PC-9 (cell line): ENCODE measurements at regions not wholly inside any gene's neighbourhood (a gene's known extent, or its start where the extent isn't known, plus 50 kb on each side); places are given as distances from the start of the nearest gene placed in this dataset.

Experiments
- BruUV-seq: library from RNA; stranded (reverse); fragments of 400-500 nt; replicated peaks from 2 replicates; lab custom pipeline; 2021; lab: Mats Ljungman, UMichigan
- CTCF ChIA-PET: fragments of 300-600 bp; sonication (Branson Sonifier 250); formaldehyde crosslinking; loops from one replicate; lab custom pipeline; 2022; ENCODE audit warnings: antibody characterized with exemption; lab: Charles Lee
- POLR2A ChIA-PET: fragments of 300-600 bp; sonication (Branson Sonifier 250); formaldehyde crosslinking; loops from one replicate; lab custom pipeline; 2022; ENCODE audit warnings: antibody characterized with exemption; ENCODE audit not compliant: unreplicated experiment; lab: Charles Lee
- DNase-seq, 2 experiments: peaks; one replicate each; pipeline versions ENCODE4 v3.0.0 to v3.0.0-alpha.2; 2015 to 2022; ENCODE audit warnings: mixed read lengths in 1 of 2
- H2AFZ ChIP-seq: fragments of 200-600 bp; sonication (generic); 2 replicates; pipeline ENCODE4 v1.8.1; 2017; ENCODE audit warnings: antibody characterized with exemption
- H3F3A ChIP-seq: fragments of 200-600 bp; sonication (generic); 2 replicates; pipeline ENCODE4 v1.8.1; 2017; ENCODE audit warnings: antibody characterized with exemption, mild to moderate bottlenecking, low read depth; ENCODE audit not compliant: insufficient read depth
- H3K27ac ChIP-seq: fragments of 200-600 bp; sonication (generic); 2 replicates; pipeline ENCODE4 v1.6.1; 2016; ENCODE audit warnings: mixed run types
- H3K27me3 ChIP-seq: fragments of 200-600 bp; sonication (generic); 2 replicates; pipeline ENCODE4 v1.6.1; 2016; ENCODE audit warnings: low read depth, mixed run types; ENCODE audit not compliant: insufficient read depth
- H3K36me3 ChIP-seq: fragments of 200-600 bp; sonication (generic); 2 replicates; pipeline ENCODE4 v1.6.1; 2016; ENCODE audit warnings: low read depth, mixed run types
- H3K4me1 ChIP-seq: fragments of 200-600 bp; sonication (generic); replicated peaks from 2 replicates; pipeline ENCODE4 v1.6.1; 2016; ENCODE audit warnings: mixed run types; ENCODE audit not compliant: insufficient read depth
- H3K4me2 ChIP-seq: fragments of 200-600 bp; sonication (generic); 2 replicates; pipeline ENCODE4 v1.6.1; 2017; ENCODE audit warnings: mixed run types
- H3K4me3 ChIP-seq: fragments of 200-600 bp; sonication (generic); 2 replicates; pipeline ENCODE4 v1.6.1; 2016; ENCODE audit warnings: mixed run types
- H3K79me2 ChIP-seq: fragments of 200-600 bp; sonication (generic); 2 replicates; pipeline ENCODE4 v1.6.1; 2017; ENCODE audit warnings: low read depth, mixed run types
- H3K9me2 ChIP-seq: fragments of 200-600 bp; sonication (generic); 2 replicates; pipeline ENCODE4 v1.8.1; 2017; ENCODE audit warnings: mild to moderate bottlenecking; ENCODE audit not compliant: insufficient read depth
- H3K9me3 ChIP-seq: fragments of 200-600 bp; sonication (generic); 2 replicates; pipeline ENCODE4 v1.8.1; 2016; ENCODE audit warnings: low read depth; ENCODE audit not compliant: insufficient read depth
- H4K20me1 ChIP-seq: fragments of 200-600 bp; sonication (generic); 2 replicates; pipeline ENCODE4 v1.8.1; 2017; ENCODE audit not compliant: insufficient read depth
- CTCF ChIP-seq: fragments of 200-600 bp; sonication (generic); conservative IDR thresholded peaks from 2 replicates; pipeline ENCODE4 v1.6.1; 2017; ENCODE audit warnings: mixed run types, antibody characterized with exemption, mild to moderate bottlenecking, moderate library complexity
- EZH2 ChIP-seq: fragments of 200-600 bp; sonication (generic); IDR thresholded peaks from 2 replicates; pipeline ENCODE4 v1.8.0; 2017; ENCODE audit warnings: antibody characterized with exemption, low read depth
- intact Hi-C: fragments of 100-400 bp; cut with micrococcal nuclease; formaldehyde crosslinking; loops from one replicate; pipeline ENCODE4 v1.10.0; 2022; ENCODE audit not compliant: unreplicated experiment

GRCh38 chr5:174281855-174282254 lies 236.3 kb downstream of the NSG2 start:
- Histone ChIP-seq H4K20me1 (no peaks in the 10 kb centered on the region), H3K79me2 (no peaks in the 10 kb centered on the region), H3K9me2 (no peaks in the 10 kb centered on the region), H3K9me3 (no peaks in the 10 kb centered on the region), H3K4me3 (no peak overlapping the region), H3K4me1 (no peaks in the 10 kb centered on the region), H3K27ac (no peak overlapping the region), H3F3A (no peaks in the 10 kb centered on the region), H3K36me3 (no peaks in the 10 kb centered on the region), H3K27me3 (peaks cover 74% of the 10 kb centered on the region), H3K4me2 (no peak overlapping the region), H2AFZ (no peak overlapping the region)
- BruUV-seq: no TSS peak
- DNase-seq: no peak
- POLR2A ChIA-PET: no interaction called here
- CTCF ChIA-PET: no interaction called here
- TF ChIP-seq EZH2 (no peak), CTCF (no peak)
- intact Hi-C loops: no loop called here

DNA sequence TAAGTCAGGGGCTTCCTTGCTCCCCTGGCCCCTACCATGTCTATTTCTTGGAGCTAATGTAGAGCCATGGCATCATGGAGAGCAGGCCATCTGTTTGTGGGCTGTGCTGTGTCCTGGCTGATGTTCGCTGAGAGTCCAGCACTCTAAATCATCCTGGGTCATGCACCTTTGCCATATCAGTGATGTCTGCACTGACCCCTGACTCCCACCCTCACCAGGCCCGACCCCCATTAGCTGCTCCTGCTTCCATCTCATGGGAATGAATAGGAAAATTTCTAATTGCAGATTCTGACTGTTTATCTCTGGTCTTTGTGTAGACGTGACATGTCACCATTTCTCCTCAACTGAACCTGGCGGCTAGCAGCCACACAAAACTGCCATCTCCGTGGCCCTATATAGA lies 236.9 kb downstream of the NSG2 start:
- Histone ChIP-seq H3K36me3 (no peaks in the 10 kb centered on the region), H4K20me1 (no peaks in the 10 kb centered on the region), H3K27me3 (peaks cover 69% of the 10 kb centered on the region), H3F3A (no peaks in the 10 kb centered on the region), H2AFZ (no peak overlapping the region), H3K9me2 (no peaks in the 10 kb centered on the region), H3K4me1 (no peaks in the 10 kb centered on the region), H3K27ac (no peak overlapping the region), H3K79me2 (no peaks in the 10 kb centered on the region), H3K4me3 (no peak overlapping the region), H3K9me3 (no peaks in the 10 kb centered on the region), H3K4me2 (no peak overlapping the region)
- TF ChIP-seq CTCF: no peak
- no peak for TF ChIP-seq EZH2
- ChIA-PET POLR2A (no interaction called here), CTCF (no interaction called here)
- no TSS peak for BruUV-seq
- no peak for DNase-seq
- intact Hi-C loops: no loop called here

DNA sequence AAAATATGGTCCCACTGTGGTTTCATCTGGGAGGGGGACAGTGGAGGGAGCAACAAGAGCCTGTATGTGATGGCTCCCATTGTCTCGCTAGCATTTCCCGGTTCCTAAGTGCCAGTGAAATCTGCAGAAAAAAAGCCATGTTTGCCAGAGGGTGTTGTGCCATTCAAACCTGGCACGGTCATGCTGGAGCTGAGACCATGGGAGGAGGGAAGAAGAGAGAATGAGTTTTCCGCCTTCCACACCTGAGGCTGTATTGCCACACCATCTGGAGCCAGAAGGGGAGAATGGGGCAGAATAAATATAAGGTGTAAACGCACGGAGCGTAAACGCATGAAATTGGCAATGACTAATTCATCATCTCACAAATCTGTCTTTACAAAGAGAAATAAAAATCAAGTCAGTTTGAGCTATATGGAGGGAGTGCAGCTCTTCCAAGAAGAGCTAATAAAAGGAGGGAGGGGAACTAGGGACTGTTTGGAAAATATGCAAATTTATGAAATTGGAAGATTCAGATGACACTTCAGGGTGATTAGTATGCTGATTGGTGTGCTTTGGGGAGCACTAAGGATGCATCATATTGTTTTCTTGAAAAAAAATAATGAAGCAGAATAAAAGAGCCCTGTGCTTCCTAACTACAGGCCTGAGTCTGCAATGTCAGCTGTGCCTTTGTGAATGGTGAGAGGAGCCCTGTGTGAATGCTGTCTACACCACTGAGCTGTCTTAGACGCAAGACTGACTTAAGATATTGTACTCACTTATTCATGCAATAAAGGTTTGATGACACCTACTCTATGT lies 237.9 kb downstream of the NSG2 start:
- POLR2A ChIA-PET: no interaction called here
- H3F3A ChIP-seq: no peaks in the 10 kb centered on the region
- TF ChIP-seq EZH2: no peak
- H3K79me2 ChIP-seq: no peaks in the 10 kb centered on the region
- H3K4me2 ChIP-seq: no peak overlapping the region
- no peaks in the 10 kb centered on the region for H3K4me1 ChIP-seq
- DNase-seq: no peak
- no peaks in the 10 kb centered on the region for H4K20me1 ChIP-seq
- no peak overlapping the region for H3K4me3 ChIP-seq
- H2AFZ ChIP-seq: no peak overlapping the region
- intact Hi-C loops: no loop called here
- no peak overlapping the region for H3K27ac ChIP-seq
- H3K9me2 ChIP-seq: no peaks in the 10 kb centered on the region
- peaks cover 63% of the 10 kb centered on the region for H3K27me3 ChIP-seq
- H3K36me3 ChIP-seq: no peaks in the 10 kb centered on the region
- no TSS peak for BruUV-seq
- H3K9me3 ChIP-seq: no peaks in the 10 kb centered on the region
- CTCF ChIA-PET: no interaction called here

GRCh38 chr5:174284873-174285272 lies 239.4 kb downstream of the NSG2 start:
- TF ChIP-seq CTCF (no peak), EZH2 (no peak)
- intact Hi-C loops: no loop called here
- H3K27ac ChIP-seq: no peak overlapping the region
- no peak overlapping the region for H3K4me3 ChIP-seq
- H2AFZ ChIP-seq: no peak overlapping the region
- BruUV-seq: no TSS peak
- no peaks in the 10 kb centered on the region for H3F3A ChIP-seq
- H3K79me2 ChIP-seq: no peaks in the 10 kb centered on the region
- no peak for DNase-seq
- no peak overlapping the region for H3K4me2 ChIP-seq
- ChIA-PET CTCF (no interaction called here), POLR2A (no interaction called here)
- no peaks in the 10 kb centered on the region for H3K36me3 ChIP-seq
- peaks cover 51% of the 10 kb centered on the region for H3K27me3 ChIP-seq
- H3K4me1 ChIP-seq: no peaks in the 10 kb centered on the region
- H4K20me1 ChIP-seq: no peaks in the 10 kb centered on the region
- H3K9me3 ChIP-seq: no peaks in the 10 kb centered on the region
- H3K9me2 ChIP-seq: no peaks in the 10 kb centered on the region
